HG02798 (cell line): ENCODE measurements at regions not wholly inside any gene's neighbourhood (a gene's known extent, or its start where the extent isn't known, plus 50 kb on each side); places are given as distances from the start of the nearest gene placed in this dataset.
"Not testable (repeated sequence)": the region's sequence is repeated elsewhere in the genome, so short reads cannot be mapped to it uniquely, and the experiment has no call there.

Experiments
- ATAC-seq: cut with Tn5 transposase; IDR thresholded peaks from one replicate; pipeline ENCODE4 v1.9.1; 2021; ENCODE audit warnings: mild to moderate bottlenecking; ENCODE audit not compliant: unreplicated experiment, poor library complexity

DNA sequence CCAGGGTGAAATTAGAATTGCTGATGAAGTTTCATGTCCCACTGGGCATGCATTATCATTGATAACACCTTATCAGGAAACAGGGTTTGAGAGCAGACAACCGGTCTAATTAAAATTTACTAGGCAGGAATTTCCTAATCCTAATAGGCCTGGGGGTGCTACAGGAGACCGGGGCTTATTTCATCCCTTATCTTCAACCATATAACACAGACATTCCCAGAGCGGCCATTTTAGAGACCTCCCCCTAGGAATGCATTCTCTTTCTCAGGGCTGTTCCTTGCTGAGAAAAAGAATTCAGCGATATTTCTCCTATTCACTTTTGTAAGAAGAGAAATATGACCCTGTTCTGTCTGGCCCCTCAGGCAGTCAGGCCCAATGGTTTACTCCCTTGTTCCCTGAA, 82.8 kb upstream of the PCAT7 start:
- not testable (repeated sequence) for ATAC-seq

DNA sequence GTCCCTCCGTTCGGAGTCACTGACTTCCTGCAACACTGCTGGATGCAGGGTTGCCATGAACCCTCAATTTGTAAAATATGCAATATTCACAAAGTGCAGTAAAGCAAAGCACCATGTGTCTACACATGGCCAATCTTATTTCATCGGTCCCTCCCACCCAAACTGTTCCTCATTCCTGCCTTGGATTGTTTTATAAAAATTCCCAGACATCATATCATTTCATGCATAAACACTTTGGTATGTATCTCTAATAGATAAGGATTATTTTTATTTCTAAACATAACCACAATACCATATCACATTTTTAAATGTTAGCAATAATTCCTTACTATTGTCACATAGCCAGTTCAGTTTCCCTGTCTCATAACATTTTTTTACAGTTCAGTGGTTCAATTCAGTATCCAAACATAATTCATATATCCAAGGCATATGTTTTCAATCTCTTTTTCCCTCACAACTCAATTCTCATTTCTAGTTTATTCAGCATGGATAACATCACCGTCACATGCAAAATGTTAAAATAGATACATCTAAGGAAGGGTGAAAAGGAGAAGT, 82.0 kb upstream of the PCAT7 start:
- ATAC-seq = no peak

DNA sequence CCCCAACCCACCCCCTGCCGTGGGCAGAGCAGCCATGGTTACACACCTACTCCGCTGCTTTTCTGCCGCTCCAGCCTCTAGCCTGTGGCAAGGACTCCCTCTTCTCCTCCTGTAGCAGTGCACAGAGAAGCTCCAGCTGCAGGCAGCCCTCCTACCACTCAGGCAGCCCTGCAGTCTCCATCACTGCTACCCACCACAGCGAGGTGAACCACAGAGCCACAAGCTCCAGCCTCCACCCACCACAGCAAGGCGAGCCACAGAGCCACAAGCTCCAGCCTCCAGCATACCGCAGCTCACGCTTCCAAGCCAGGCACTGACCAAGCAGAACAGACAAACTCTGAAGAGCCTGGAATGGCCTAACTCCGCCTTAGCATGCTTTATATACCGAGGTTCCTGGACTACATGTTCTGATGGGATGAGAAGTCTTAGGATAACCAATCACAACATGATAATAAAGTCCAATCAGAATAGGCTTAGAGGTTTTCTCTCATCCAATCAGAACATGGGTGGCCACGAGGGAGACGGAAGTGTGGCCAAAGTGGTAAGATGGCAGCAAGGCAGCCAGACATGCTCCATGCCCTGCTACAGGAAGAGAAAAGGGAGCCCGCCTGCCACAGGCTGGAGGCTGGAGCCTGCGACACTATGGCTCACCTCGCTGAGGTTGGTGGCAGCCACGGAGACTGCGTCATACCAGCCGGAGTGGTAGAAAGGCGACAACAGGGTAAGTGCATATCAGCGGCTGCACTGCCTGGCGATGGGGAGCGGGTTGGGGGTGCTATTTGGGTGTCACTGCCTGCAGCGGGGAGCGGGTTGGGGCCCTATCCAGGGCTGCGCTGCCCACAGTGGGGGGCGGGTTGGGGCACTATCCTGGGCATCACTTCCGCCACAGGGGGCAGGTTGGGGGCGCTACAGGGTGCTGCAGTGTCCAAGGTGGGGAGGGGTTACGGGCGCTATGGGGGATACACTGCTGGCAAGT, 75.8 kb upstream of the PCAT7 start:
- ATAC-seq = no peak

DNA sequence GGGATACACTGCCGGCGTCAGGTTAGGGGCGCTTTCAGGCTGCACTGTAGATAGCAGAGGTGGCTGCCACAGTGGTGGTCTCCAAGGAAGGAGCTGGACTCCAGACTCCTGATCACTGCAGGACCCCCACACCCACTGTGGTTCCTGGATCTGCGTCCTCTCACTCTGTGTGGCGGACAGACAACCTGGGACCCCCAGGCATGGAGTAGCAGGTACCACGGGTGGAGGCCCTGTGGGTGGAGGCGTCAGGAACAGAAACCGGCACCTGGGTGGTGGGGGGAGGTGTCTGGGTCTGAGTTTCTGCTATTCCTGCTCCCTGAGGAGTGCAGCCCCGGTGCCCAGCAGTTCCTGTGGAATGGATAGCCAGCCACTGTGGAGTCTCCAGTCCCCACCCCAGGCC, 75.1 kb upstream of the PCAT7 start:
- no peak for ATAC-seq

DNA sequence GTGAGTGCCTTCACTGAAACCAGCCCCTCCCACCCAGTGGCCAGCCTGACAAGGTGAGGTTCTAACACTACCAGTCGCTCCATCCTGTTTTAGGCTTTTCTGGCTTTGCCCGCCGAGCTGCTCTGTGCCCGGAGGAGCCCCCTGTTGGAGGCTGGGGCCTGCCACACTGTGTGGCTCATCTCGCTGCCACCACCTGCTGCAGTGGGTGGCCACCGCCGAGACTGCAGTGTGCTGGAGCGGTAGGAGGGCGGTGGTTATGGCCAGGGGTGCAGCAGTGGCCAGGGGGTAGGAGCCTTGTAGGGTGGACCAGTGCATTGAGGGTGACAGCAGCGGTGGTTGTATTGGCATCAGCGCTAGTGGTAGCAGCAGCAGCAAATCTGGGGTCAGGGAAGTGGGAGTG, 74.7 kb upstream of the PCAT7 start:
- no peak for ATAC-seq

DNA sequence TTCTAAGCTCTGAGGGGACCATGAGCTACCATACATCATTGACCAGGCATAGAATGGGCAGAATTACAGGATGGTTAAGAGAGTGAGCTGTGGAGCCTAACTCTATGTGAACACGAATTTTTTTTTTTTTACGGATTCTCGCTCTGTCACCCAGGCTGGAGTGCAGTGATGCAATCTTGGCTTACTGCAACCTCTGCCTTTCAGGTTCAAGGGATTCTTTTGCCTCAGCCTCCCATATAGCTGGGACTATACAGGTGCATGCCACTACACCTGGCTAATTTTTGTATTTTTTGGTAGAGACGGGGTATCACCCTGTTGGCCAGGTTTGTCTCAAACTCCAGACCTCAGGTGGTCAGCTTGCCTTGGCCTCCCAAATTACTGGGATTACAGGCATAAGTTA, 72.8 kb upstream of the PCAT7 start:
- no peak for ATAC-seq

DNA sequence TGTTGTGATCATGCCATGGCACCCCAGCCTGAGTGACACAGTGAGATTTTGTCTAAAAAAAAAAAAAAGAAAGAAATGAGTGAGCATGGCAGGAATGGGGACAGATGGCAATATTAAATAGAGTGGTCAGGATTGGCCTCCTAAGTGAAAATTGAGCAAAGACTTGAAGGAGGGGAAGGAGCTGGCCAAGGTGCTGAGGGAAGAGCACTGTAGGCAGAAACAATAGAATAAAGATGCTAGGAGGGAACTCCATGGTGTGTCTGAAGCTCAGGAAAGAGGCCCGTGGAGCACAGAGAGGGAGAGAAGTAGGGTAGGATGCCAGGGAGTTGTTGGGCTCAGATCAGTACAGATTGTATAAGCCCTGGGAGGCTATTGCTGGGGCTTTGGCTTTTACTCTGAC, 64.4 kb upstream of the PCAT7 start:
- no peak for ATAC-seq

DNA sequence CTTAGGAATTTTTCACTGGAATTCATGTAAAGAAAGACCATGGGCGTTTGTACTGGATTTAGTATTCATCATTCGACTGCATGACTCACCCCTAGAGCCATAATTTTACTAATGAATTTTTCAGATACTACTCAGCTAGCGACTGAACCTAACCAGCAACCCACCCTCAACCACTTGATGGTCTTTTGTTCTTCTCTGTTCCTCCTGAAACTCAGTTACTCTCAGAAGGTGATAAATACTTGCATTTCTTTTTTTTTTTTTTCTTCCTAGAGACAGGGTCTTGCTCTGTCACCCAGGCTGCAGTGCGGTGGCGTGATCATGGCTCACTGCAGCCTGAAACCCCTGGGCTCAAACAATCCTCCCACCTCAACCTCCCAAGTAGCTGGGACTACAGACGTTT, 62.8 kb upstream of the PCAT7 start:
- peak; percentile 48 for ATAC-seq

DNA sequence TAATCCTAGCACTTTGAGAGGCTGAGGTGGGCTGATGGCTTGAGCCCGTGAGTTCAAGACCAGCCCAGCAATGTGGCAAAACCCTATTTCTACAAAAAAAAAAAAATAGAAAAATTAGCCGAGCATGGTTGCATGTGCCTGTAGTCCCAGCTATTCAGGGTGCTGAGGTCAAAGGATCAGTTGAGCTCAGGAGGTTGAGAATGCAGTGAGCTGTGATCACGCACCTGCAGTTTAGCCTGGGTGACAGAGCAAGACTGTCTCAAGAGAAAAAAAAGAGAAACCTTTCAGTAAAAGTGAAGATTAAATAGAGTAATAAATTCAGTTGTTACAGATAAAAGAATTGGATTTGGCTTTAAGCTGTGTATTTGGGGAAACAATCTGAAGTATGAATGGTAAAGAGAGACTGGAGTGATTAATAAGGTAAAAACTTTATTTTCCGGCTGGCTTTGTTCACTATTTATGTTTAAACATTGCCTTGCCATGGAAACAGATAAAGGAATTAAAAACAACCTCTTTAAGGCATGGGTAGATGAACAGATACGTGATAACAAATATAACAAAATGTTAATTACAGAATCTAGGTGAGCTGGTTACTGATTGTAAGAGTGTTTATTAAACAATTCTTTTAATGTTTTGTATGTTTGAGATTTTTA, 56.0 kb upstream of the PCAT7 start:
- no peak for ATAC-seq

DNA sequence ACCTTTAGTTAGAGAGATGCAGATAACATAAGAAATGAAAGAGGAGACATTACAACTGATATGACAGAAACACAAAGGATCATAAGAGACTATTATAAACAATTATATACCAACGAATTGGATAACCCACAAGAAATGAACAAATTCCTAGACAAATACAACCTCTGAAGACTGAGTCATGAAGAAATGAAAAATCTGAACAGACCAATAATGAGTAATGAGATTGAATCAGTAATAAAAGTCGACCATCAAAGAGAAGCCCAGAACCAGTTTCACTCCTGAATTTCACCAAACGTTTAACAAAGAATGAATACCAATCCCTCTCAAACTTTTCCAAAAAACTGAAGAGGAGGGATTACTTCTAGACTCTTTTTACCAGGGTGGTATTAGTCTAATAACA, 50.5 kb upstream of the PCAT7 start:
- ATAC-seq = no peak
